CD4-positive, alpha-beta T cell treated with Interleukin-17A for 4 hours (primary cell): ENCODE measurements at regions not wholly inside any gene's neighbourhood (a gene's known extent, or its start where the extent isn't known, plus 50 kb on each side); places are given as distances from the start of the nearest gene placed in this dataset.
"Not testable (repeated sequence)": the region's sequence is repeated elsewhere in the genome, so short reads cannot be mapped to it uniquely, and the experiment has no call there.

ENCODE experiments used
- DNase-seq: peaks from one replicate; pipeline ENCODE4 v3.0.0-alpha.2; 2020; ENCODE audit warnings: mixed read lengths

- no peak for DNase-seq
Measured at GRCh38 chr3:177764377-177764912, 567.2 kb upstream of the TBL1XR1 start.

GRCh38 chr3:177764933-177765332, 567.7 kb upstream of the TBL1XR1 start:
- no peak for DNase-seq

DNA sequence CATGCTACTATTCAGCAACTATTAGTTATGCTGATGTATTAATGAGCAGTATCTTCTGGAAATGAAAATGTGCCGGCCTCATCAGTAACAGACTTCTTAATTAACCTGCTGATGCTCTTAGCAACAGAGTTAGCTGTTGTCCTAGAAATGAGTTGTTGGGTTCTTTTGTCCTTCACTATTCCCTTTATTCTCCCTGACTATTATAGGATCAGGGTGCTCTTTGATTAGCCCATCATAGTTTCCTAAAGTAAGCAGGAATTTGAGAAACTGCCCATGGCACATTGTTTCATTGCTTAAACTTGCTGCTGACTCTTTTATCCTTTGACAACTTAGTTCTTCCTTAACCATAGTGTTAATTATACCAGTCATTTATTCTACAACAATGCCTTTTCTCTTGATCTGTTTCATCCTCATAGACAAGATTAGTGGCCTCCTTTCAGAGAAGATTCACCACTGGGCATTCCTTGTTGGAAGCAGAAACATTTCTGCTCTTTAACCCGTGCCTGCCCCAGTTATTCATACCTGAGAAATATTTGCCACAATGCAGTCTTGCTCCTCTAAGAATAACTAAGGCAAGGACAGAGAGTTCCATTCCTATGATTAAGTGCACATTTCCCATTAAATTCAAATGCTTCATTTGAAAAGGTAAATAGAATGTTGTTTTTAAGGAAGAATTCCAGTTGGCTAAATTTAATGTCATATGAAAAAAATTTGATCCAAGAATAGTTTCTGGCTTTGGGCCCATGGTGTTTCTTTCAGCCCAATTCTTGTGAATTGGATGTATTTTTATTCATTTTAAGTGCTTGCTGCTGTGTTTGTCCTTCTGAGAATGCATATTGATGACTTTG, 573.3 kb upstream of the TBL1XR1 start:
- no peak for DNase-seq

DNA sequence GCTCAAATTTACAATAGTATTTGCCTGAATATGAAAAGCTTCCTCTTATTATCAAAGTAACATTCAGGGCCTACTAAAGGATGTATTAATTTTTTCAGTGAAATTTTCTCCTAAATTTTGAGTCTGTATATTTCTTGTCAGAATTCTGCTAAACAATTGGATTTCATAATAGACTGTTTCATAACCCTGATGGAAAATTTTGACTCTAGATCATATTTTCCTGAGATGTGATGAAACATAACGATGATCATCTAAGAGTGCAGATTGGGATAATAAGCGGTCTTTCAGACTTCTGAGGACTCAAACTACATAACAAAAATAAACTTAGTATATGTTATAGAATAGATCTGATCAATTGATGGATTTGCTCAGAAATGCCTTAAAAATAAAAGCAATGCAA, 574.5 kb upstream of the TBL1XR1 start:
- DNase-seq, result no peak

DNA sequence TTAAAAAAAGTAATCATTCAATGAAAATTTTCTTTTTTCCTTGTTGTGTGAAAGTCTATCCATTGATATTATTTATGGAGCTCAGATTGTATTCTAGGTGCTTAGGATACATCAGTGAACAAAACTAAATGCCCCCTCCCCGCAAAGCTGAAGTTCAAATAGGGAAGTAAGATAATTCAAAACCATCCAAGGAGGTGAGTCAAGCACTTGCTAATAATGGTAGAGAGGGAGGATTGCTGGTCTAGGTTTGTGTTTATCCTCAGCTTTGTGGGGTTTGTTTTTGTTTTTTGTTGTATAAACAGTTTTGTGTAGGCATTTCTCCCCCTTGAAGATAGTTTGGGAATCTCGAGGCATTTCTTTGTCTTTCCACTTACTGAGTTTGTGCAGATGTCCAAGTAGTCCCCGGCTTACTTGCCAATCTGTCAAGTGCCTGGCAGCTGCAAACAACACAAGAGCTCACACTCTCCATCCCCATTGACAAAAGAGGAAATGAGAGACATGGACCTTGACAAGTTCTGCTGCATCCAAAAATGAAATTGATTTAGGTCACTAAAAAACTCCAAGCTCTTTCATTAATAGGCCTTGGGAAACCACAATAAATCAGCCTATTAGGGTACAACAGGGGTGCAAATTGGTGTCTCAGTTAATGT, 575.8 kb upstream of the TBL1XR1 start:
- DNase-seq, result no peak

GRCh38 chr3:177773717-177774116, 576.4 kb upstream of the TBL1XR1 start:
- DNase-seq, result no peak

- no peak for DNase-seq
Measured at GRCh38 chr3:177776661-177777101, 579.4 kb upstream of the TBL1XR1 start.

DNA sequence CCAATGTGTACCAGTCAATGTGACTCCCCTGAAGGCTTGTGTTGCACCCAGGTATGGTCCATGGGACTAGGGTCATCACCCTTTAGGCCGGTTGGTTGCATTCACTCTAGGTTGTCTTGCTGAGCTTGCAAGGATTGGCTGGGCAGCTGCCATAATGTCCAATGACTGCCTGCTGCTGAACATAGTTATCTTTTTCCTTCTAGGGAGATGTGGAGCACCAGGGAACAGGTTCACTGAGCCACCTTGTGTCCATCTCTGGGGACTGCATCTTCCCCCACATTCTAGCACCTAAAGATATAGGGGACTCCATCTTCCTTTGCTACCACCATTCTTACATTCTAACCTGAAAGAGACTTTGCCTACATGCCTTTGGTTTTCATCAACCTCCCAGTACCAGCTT, 580.4 kb upstream of the TBL1XR1 start:
- peak; percentile 26 for DNase-seq

- DNase-seq, result no peak
Measured at GRCh38 chr3:177778633-177779032, 581.4 kb upstream of the TBL1XR1 start.

- DNase-seq, result no peak
Measured at GRCh38 chr3:177781686-177782161, 584.4 kb upstream of the TBL1XR1 start.

GRCh38 chr3:177783338-177783737, 586.1 kb upstream of the TBL1XR1 start:
- DNase-seq, result no peak

- DNase-seq, result no peak
Measured at GRCh38 chr3:177783767-177784166, 586.5 kb upstream of the TBL1XR1 start.

- no peak for DNase-seq
Measured at GRCh38 chr3:177787279-177788041, 590.2 kb upstream of the TBL1XR1 start.

DNA sequence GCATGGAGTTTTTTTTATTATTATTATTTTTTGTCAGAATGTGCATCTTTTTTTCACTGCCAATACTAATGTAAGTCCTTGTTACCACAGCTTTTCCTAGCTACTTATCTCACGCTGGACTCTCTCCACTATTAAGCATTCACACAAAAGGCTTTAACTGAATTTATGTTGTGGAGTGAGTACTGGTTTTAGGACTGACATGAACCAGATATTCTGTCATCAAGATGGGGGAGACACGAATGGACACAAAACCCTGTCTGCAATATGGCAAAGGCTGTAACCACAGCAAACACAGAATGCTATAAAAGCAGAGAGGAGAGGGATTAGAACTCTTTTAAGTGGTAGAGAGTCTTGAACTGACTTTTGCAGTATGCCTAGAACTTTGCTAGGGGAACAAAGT, 592.2 kb upstream of the TBL1XR1 start:
- no peak for DNase-seq

GRCh38 chr3:177792311-177793030, 595.2 kb upstream of the TBL1XR1 start:
- no peak for DNase-seq

DNA sequence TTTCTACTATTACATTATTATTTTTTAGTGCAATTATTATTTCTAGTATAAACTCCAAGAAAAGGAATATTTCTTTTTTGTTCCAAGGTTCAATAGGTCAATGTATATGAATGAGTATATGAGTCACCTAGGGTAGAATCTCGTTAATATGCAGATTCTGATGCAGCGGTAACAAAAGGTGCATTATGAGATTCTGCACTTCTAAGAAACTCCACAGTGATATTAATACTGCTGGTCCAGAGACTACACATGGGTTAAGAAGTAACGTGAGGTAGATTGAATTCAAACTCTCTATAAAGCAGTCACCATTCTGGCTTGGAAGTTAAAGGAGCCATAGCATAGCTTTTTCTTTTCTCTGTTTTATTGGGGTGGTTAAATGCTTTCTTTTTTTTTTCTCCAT, 596.2 kb upstream of the TBL1XR1 start:
- DNase-seq, result no peak

DNA sequence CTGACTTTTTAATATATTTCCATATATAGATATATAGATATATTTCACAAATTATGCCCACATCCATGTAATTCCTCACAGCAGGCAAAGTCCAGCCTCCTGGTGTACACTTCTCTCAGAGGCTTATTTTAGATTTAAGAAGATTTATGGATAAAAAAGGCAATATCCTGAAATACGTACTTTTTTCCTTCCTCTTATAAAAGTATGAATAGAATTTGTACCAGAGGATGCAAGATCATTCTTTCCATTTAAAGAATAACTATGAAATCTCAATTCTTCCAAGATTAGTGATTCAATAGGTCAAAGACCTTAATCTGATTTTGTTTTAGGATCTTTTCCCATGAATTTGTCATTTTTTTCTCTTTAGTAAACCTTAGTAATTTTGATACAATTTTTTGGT, 597.9 kb upstream of the TBL1XR1 start:
- DNase-seq, result no peak

GRCh38 chr3:177795859-177796258, 598.6 kb upstream of the TBL1XR1 start:
- DNase-seq, result no peak

DNA sequence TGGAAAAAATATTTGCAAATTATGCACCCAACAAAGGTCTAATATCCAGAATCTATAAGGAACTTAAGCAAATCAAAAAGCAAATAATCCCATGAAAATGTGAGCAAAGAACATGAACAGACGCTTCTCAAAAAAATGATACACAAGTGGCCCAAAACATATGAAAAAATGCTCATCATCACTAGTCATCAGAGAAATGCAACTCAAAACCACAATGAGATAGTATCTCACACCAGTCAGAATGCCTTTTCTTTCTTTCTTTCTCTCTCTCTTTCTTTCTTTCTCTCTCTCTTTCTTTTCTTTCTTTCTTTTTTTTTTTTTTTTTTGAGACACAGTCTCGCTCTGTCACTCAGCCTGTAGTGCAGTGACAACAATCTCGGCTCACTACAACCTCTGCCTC, 602.9 kb upstream of the TBL1XR1 start:
- not testable (repeated sequence) for DNase-seq

GRCh38 chr3:177800561-177800960, 603.3 kb upstream of the TBL1XR1 start:
- DNase-seq, result no peak

- DNase-seq, result no peak
Measured at GRCh38 chr3:177802151-177802900, 605.0 kb upstream of the TBL1XR1 start.

DNA sequence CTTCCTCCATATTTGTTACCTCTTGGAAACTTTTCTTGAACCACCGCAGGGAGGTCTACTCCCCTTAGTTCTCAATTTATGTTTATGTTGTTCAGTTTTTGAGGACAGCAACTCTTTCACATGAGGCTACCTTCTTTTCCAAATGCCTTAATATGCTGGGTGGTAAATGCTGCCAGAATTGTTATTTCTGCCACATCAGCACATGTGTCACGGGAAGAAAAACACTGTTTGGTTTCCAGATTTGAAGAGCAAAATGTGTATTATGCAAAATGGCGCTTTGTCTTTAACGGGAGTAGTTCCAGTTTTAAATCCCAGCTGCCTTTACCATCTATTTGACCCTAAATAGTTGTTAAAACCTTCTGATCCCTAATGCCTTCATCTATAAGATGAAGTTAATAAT, 606.2 kb upstream of the TBL1XR1 start:
- no peak for DNase-seq
